ENCODE measurements at regions not wholly inside any gene's neighbourhood (a gene's known extent, or its start where the extent isn't known, plus 50 kb on each side); places are given as distances from the start of the nearest gene placed in this dataset.
"Not testable (repeated sequence)": the region's sequence is repeated elsewhere in the genome, so short reads cannot be mapped to it uniquely, and the experiment has no call there.

DNA sequence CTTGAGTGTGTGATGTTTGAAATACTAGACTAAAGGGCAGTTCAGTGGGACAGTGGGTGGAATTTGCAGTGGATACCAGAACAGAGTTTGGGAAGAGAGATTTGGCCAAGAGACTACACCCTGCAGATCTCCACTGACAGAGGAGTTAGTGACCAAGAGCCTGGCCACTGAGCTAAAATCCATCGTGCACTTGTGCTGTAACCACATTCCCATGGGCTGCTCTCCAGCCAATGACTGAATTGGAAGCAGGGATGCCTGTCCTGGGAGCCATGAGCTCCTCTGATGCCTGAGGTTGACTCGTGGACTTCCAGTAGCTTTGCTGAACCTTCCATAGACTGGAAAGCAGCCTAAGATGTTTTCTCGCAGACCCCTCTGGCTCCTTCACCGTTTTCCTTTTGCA lies 296.1 kb downstream of the TRIML1 start:
- Mint-ChIP-seq H3K27me3 (no peaks in the 10 kb centered on the region), H3K4me3 (no peak overlapping the region), H3K36me3 (ENCODE audit: low read depth) (no peaks in the 10 kb centered on the region), H3K4me1 (no peaks in the 10 kb centered on the region), H3K27ac (no peak overlapping the region)
- ATAC-seq (no peak), DNase-seq (no peak)
- no peaks in the 10 kb centered on the region for H3K9me3 ChIP-seq (ENCODE audit: control insufficient read depth, low read length, poor library complexity, severe bottlenecking)

DNA sequence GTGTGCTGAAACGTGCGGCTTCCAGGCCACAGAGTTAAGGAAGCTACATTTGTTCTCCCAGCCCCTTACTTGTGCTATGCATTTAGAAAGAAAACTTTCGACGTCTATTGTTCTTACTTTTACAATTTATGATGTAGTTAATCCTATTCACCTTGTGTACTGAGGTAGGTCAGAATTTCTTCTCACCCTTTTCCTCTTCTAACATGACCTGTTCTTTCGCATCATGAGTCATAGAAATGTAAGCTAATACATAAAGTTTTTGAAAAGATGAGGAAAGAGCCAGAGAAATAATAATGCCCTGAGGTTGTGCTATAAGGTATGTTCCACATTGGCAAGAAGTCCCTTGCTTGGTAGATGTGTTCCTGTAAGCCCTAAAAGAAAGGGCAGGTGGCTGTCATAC lies 298.3 kb downstream of the TRIML1 start:
- no peaks in the 10 kb centered on the region for H3K9me3 ChIP-seq (ENCODE audit: control insufficient read depth, low read length, poor library complexity, severe bottlenecking)
- ATAC-seq = no peak
- H3K4me1 Mint-ChIP-seq = no peaks in the 10 kb centered on the region
- no peak overlapping the region for H3K27ac Mint-ChIP-seq
- no peaks in the 10 kb centered on the region for H3K36me3 Mint-ChIP-seq (ENCODE audit: low read depth)
- no peaks in the 10 kb centered on the region for H3K27me3 Mint-ChIP-seq
- H3K4me3 Mint-ChIP-seq = no peak overlapping the region
- no peak for DNase-seq

DNA sequence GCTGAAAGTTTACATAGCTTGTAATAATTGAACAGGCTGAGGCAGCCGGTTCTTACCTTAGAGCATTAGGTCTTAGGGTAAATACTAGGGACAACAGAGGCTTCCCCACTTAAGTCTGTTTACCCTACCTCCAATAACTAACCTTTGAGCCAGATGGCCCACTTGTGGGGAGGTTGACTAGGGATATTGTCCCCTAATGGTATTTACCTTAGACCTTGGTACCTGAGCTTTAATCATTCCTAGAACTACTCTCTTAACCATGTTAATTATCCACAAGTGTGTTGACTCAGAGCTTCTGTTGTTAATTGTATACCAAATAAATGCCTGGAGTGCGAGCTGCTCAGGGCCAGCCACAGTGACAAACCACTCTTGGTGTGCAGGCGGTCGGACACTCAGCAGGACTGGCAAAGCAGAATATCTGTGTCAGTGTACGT lies 299.2 kb downstream of the TRIML1 start:
- H3K27me3 Mint-ChIP-seq; H3K27ac Mint-ChIP-seq; H3K9me3 ChIP-seq (ENCODE audit: control insufficient read depth, low read length, poor library complexity, severe bottlenecking); H3K4me3 Mint-ChIP-seq; ATAC-seq; H3K36me3 Mint-ChIP-seq (ENCODE audit: low read depth); H3K4me1 Mint-ChIP-seq; DNase-seq: not testable (repeated sequence)

DNA sequence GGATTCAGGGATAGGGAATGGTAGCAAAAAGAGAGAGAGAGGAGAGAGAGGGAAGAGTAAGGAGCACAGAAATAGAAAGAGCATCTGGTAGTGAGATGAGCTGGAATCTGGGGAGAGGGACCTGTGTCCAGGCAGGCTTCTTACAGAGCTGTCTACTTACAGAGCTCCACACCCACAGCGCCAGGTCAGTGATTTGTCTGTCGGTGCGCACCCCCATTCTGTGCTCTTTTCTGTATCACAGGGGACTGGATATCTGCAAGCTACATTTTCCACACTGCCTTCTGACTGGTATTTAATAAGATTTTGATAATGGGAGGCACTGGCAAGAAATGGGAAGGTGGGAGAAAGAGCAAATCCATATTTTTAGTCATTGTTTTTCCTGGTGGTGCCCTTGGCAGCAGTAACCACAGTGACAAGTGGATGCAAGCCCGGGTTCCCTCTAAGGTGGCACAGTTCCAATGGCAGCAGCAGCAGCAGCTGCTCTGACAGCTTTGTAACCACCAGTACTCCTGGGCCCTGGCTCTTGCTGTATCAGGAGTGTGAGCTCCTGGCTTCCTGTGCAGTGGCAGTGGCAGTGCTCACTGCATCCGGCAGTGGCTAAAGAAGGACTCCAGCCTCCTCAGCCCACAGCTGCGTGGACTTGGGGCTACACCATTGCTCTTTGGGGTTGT lies 300.5 kb downstream of the TRIML1 start:
- H3K27me3 Mint-ChIP-seq = no peaks in the 10 kb centered on the region
- ATAC-seq (no peak), DNase-seq (no peak)
- no peaks in the 10 kb centered on the region for H3K36me3 Mint-ChIP-seq (ENCODE audit: low read depth)
- no peak overlapping the region for H3K4me3 Mint-ChIP-seq
- no peaks in the 10 kb centered on the region for H3K4me1 Mint-ChIP-seq
- no peaks in the 10 kb centered on the region for H3K9me3 ChIP-seq (ENCODE audit: control insufficient read depth, low read length, poor library complexity, severe bottlenecking)
- H3K27ac Mint-ChIP-seq = no peak overlapping the region

DNA sequence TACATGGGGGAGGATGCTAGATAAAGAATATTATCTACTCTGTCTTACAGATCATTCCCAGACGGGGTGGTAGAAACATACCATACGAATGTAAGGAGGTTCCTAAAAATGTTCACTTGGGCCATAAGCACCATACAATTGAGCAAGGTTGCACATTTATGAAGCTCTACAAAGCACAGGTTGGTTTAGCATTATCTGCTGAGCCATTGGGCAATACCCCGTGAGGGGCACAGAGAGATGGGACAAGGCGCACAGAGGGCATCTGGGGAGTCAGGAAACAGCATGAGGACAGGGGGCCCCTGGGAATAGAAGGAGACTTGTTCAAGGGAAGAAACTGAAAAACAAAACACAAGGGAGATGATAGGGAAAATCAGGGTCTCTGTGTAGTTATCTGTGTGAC lies 305.3 kb downstream of the TRIML1 start:
- ATAC-seq (no peak), DNase-seq (no peak)
- Mint-ChIP-seq H3K27ac (no peak overlapping the region), H3K36me3 (ENCODE audit: low read depth) (no peaks in the 10 kb centered on the region), H3K27me3 (no peaks in the 10 kb centered on the region), H3K4me1 (no peaks in the 10 kb centered on the region), H3K4me3 (no peak overlapping the region)
- no peaks in the 10 kb centered on the region for H3K9me3 ChIP-seq (ENCODE audit: control insufficient read depth, low read length, poor library complexity, severe bottlenecking)

DNA sequence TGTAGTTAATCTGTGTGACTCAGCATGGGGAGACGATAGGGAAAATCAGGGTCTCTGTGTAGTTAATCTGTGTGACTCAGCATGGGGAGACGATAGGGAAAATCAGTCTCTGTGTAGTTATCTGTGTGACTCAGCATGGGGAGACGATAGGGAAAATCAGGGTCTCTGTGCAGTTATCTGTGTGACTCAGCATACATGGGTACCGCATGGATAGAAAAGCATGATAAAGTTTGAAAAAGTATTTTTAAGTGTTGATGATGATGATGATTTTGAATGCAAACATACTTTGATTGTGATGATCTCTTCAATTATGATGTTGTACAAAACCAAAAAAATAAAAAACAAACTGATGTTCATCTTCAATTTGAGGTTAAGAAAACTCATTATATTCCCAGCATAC lies 309.8 kb downstream of the TRIML1 start:
- H3K4me1 Mint-ChIP-seq; DNase-seq; H3K27ac Mint-ChIP-seq; H3K4me3 Mint-ChIP-seq; H3K9me3 ChIP-seq (ENCODE audit: control insufficient read depth, low read length, poor library complexity, severe bottlenecking); H3K27me3 Mint-ChIP-seq; ATAC-seq; H3K36me3 Mint-ChIP-seq (ENCODE audit: low read depth): not testable (repeated sequence)

DNA sequence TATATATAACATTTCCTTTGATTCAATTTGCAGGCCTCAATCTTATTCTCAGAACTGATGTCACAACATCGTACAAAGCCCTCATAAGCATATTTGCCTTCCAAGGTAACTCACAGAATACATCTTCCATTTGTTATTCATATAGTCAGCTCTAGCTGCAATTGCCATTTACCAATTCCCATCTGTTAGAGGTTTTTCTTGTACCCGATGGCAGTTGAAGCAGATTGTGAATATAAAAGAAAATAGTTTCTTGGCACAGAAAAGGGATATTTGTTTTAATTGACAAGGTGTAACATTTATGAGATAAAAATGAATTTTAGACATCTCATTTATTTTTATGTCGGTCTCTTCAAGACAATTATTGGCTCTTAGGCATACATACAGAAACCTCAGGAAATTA lies 311.3 kb downstream of the TRIML1 start:
- no peaks in the 10 kb centered on the region for H3K27me3 Mint-ChIP-seq
- no peaks in the 10 kb centered on the region for H3K36me3 Mint-ChIP-seq (ENCODE audit: low read depth)
- no peak overlapping the region for H3K27ac Mint-ChIP-seq
- DNase-seq = no peak
- H3K4me1 Mint-ChIP-seq = no peaks in the 10 kb centered on the region
- no peak for ATAC-seq
- no peaks in the 10 kb centered on the region for H3K9me3 ChIP-seq (ENCODE audit: control insufficient read depth, low read length, poor library complexity, severe bottlenecking)
- no peak overlapping the region for H3K4me3 Mint-ChIP-seq

DNA sequence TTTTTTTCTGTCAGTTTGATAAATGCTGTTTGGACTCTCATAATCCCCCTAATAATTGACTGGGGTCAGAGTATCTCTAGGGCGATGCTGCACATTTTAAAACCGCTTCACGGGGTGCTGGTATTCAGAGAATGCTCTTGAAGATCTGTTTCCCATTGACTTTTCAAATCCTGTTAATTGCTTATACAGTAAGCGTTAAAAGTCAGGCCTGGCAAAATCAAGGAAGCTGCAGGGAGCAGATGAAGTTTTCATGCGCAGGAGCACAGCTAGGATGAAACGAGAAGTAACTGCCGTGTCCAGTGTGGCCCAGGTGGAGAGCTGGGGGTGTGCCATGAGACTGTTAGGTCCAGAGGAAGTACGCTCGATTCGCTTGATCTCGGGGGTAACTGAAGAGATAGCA lies 312.9 kb downstream of the TRIML1 start:
- Mint-ChIP-seq H3K4me3 (no peak overlapping the region), H3K36me3 (ENCODE audit: low read depth) (no peaks in the 10 kb centered on the region), H3K27ac (no peak overlapping the region), H3K27me3 (no peaks in the 10 kb centered on the region), H3K4me1 (no peaks in the 10 kb centered on the region)
- no peaks in the 10 kb centered on the region for H3K9me3 ChIP-seq (ENCODE audit: control insufficient read depth, low read length, poor library complexity, severe bottlenecking)
- DNase-seq = no peak
- no peak for ATAC-seq

DNA sequence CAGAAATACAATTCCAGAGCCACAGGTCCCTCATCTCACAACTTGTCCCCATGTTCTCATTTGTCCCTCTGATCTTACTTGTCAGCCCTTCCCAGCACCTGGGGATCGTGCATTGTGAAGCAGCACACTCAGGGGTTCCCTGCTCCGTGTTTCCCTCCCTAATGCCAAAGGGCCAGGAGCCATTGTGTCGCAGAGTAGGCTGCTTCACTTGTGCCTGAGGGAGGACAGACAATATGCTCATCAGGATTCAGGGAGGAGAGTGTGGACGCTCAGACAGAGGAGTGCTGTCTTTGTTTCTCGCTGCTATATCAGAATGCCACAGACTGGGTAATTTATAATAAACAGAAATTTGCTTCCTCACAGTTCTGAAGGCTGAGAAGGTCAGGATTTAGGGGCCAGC lies 315.3 kb downstream of the TRIML1 start:
- no peak overlapping the region for H3K27ac Mint-ChIP-seq
- H3K36me3 Mint-ChIP-seq (ENCODE audit: low read depth) = no peaks in the 10 kb centered on the region
- no peak for DNase-seq
- H3K4me3 Mint-ChIP-seq = no peak overlapping the region
- H3K27me3 Mint-ChIP-seq = no peaks in the 10 kb centered on the region
- no peak for ATAC-seq
- H3K4me1 Mint-ChIP-seq = no peaks in the 10 kb centered on the region
- H3K9me3 ChIP-seq (ENCODE audit: control insufficient read depth, low read length, poor library complexity, severe bottlenecking) = no peaks in the 10 kb centered on the region

DNA sequence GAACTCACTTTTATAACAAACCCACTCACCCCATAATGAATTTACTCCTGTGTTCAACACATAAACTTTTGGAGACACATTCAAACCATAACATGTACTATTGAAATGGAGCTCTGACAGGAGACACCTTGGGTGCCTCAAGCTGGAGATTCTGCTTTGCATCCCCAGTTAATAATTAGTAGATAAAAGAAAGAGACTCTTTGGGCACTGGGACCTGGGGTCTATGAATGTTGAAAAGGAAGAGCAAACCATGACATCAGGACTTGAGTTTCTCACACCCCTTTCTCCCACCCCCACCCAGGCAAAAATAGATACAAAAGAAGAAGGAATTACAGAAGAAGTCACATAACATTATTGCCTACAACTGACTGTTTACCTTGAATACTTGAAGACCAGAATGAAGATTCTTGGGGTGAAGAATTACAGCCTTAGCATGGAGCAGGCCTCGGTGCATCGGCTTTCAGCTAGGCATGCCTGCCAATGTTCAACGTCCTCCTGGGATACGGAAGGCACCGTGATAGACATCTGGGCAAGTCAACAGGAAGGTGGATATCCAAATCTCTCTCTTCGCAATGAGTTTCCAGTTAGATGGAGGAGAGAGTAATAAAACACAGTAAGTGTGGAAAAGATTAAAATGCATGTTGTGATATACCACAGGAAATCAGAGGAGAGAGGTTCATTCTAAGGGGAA lies 316.0 kb downstream of the TRIML1 start:
- no peaks in the 10 kb centered on the region for H3K36me3 Mint-ChIP-seq (ENCODE audit: low read depth)
- no peaks in the 10 kb centered on the region for H3K4me1 Mint-ChIP-seq
- H3K27me3 Mint-ChIP-seq = no peaks in the 10 kb centered on the region
- no peak for DNase-seq
- no peak overlapping the region for H3K4me3 Mint-ChIP-seq
- no peak overlapping the region for H3K27ac Mint-ChIP-seq
- ATAC-seq = no peak
- no peaks in the 10 kb centered on the region for H3K9me3 ChIP-seq (ENCODE audit: control insufficient read depth, low read length, poor library complexity, severe bottlenecking)

DNA sequence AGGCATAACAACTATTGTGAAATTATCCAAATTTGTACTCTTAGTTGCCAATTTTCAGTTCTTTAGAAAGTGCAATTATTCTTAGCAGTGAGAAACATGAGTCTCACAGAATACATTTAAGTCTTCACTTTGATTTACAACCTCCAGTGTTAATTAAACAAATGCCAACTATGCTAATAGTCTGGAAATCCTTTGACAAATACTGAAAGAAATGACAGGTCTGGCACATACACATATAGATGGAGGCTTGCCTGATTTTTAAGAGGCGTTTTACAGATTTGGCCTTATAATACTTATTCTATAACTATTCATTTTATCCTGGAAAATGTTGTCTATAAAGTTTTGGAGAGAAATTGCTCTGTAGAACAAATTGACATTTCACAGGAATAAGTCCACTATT lies 320.1 kb downstream of the TRIML1 start:
- no peaks in the 10 kb centered on the region for H3K9me3 ChIP-seq (ENCODE audit: control insufficient read depth, low read length, poor library complexity, severe bottlenecking)
- H3K27ac Mint-ChIP-seq = no peak overlapping the region
- ATAC-seq (no peak), DNase-seq (no peak)
- H3K27me3 Mint-ChIP-seq = no peaks in the 10 kb centered on the region
- H3K4me3 Mint-ChIP-seq = no peak overlapping the region
- H3K4me1 Mint-ChIP-seq = no peaks in the 10 kb centered on the region
- no peaks in the 10 kb centered on the region for H3K36me3 Mint-ChIP-seq (ENCODE audit: low read depth)

DNA sequence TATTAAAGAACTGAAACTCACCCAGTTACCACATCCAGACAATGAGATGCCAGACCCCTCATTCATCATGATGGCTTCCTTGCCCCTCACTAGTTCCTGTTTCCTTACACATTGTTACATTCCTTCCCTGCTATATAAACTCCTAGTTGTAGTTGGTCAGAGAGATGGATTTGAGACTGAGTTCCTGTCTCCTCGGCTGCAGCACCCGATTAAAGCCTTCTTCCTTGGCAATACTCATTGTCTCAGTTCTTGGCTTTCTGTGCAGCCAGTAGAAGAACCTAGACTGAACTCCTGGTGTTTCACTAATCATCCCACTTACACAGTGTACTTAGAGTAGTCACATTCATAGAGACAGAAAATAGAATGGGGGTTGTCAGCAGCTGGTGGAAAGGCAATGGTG lies 324.7 kb downstream of the TRIML1 start:
- DNase-seq (no peak), ATAC-seq (no peak)
- H3K9me3 ChIP-seq (ENCODE audit: control insufficient read depth, low read length, poor library complexity, severe bottlenecking) = no peaks in the 10 kb centered on the region
- Mint-ChIP-seq H3K4me3 (no peak overlapping the region), H3K27ac (no peak overlapping the region), H3K36me3 (ENCODE audit: low read depth) (no peaks in the 10 kb centered on the region), H3K4me1 (no peaks in the 10 kb centered on the region), H3K27me3 (no peaks in the 10 kb centered on the region)

DNA sequence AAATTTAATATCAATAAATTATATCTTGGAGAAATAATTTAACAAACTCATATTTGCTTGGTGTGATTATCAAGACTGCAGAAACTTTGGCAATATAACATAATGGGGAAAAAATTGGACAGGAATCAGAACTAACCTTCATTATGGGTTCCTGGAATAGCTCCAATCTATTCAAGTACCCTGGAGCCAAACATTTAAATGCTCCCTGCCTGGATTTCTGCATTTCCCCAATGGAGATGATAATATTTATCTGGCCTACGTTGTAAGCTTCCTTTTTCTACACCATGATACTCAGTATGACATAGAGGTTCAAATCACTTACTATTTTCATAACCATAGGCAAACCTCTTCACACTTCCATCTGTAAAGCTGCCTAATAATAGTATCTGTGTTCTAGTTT lies 326.8 kb downstream of the TRIML1 start:
- no peaks in the 10 kb centered on the region for H3K36me3 Mint-ChIP-seq (ENCODE audit: low read depth)
- no peak for DNase-seq
- H3K27me3 Mint-ChIP-seq = no peaks in the 10 kb centered on the region
- no peak overlapping the region for H3K27ac Mint-ChIP-seq
- no peaks in the 10 kb centered on the region for H3K9me3 ChIP-seq (ENCODE audit: control insufficient read depth, low read length, poor library complexity, severe bottlenecking)
- no peaks in the 10 kb centered on the region for H3K4me1 Mint-ChIP-seq
- ATAC-seq = no peak
- no peak overlapping the region for H3K4me3 Mint-ChIP-seq

DNA sequence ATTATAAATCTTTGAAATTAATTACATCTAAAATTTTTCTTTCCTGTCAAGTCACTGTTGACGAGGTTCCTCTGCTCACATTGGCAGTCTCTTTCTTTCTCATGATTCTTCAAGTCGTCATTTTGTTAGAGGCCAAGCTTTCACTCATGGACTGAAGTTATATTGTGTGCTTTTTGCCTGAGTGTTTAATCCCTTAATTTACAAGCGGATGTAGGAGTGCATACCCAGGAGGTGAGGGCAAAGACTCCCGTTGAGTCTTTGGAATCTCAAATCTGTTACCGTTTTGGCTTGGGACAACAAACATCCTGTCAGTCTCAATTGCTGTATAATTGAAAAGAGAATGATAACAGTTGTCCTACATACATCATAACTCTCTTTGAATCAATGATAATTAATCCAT lies 345.0 kb downstream of the TRIML1 start:
- ATAC-seq (no peak), DNase-seq (no peak)
- Mint-ChIP-seq H3K4me1 (no peaks in the 10 kb centered on the region), H3K27me3 (no peaks in the 10 kb centered on the region), H3K27ac (no peak overlapping the region), H3K36me3 (ENCODE audit: low read depth) (no peaks in the 10 kb centered on the region), H3K4me3 (no peak overlapping the region)
- no peaks in the 10 kb centered on the region for H3K9me3 ChIP-seq (ENCODE audit: control insufficient read depth, low read length, poor library complexity, severe bottlenecking)

Data from T-helper 17 cell (primary cell).